Suprapubic skin (tissue), 4 donors: ENCODE measurements at regions not wholly inside any gene's neighbourhood (a gene's known extent, or its start where the extent isn't known, plus 50 kb on each side); places are given as distances from the start of the nearest gene placed in this dataset.

Experiments used
- POLR2A ChIP-seq, 2 donors: fragments of 450-650 bp; IDR thresholded peaks; one replicate each; pipeline ENCODE4 v1.6.1; 2017; ENCODE audit warnings: antibody characterized with exemption in 2 of 2, mild to moderate bottlenecking in 2 of 2, moderate library complexity in 2 of 2
- POLR2AphosphoS5 ChIP-seq, 3 donors: sonication (generic); formaldehyde crosslinking; IDR thresholded peaks; one replicate each; pipeline ENCODE4 v1.6.1; 2017; ENCODE audit warnings: antibody characterized with exemption in 3 of 3
- TF ChIP-seq, protein P1 (sequence below), 2 donors: fragments of 200-600 bp in 1 of 2; fragments of 450-650 bp in 1 of 2; sonication (generic) in 1 of 2; IDR thresholded peaks; one replicate each; pipeline ENCODE4 v1.5.1; 2016 to 2019; ENCODE audit warnings: antibody characterized with exemption in 2 of 2, mild to moderate bottlenecking in 1 of 2, moderate library complexity in 1 of 2

DNA sequence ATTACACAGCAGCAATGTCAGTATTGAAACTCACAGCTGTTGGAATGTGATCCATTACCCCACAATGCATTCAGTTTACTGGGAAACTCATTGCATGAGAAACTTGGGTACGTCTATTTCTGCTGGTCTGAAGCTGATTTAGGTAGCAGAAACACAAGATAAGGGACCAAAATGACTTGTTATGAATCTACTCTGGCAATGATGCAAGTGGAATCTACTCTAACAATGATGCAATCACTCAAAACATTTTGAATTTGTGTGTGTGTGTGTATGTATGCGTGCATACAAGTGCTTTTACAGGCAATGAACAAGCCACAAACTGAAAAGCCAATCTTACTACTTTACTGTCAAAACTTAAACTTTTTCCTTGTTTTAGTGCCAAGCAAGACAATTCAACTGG lies 406.7 kb downstream of the ADCYAP1 start:
- TF ChIP-seq, protein P1, sequence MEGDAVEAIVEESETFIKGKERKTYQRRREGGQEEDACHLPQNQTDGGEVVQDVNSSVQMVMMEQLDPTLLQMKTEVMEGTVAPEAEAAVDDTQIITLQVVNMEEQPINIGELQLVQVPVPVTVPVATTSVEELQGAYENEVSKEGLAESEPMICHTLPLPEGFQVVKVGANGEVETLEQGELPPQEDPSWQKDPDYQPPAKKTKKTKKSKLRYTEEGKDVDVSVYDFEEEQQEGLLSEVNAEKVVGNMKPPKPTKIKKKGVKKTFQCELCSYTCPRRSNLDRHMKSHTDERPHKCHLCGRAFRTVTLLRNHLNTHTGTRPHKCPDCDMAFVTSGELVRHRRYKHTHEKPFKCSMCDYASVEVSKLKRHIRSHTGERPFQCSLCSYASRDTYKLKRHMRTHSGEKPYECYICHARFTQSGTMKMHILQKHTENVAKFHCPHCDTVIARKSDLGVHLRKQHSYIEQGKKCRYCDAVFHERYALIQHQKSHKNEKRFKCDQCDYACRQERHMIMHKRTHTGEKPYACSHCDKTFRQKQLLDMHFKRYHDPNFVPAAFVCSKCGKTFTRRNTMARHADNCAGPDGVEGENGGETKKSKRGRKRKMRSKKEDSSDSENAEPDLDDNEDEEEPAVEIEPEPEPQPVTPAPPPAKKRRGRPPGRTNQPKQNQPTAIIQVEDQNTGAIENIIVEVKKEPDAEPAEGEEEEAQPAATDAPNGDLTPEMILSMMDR (IDR thresholded peaks at IDR 0.05) = no peak
- TF ChIP-seq POLR2AphosphoS5 (IDR thresholded peaks at IDR 0.05) = no peak
- TF ChIP-seq POLR2A (IDR thresholded peaks at IDR 0.05) = no peak
